ENCODE measurements at regions not wholly inside any gene's neighbourhood (a gene's known extent, or its start where the extent isn't known, plus 50 kb on each side); places are given as distances from the start of the nearest gene placed in this dataset.

- TF ChIP-seq POLR2AphosphoS5 (IDR thresholded peaks at IDR 0.05; ENCODE audit: low read depth, low read length) (no peak), REST (IDR thresholded peaks at IDR 0.05; ENCODE audit: insufficient read depth in 1 of 2, low read depth in 2 of 2, low read length in 2 of 2) (no peak), TAF1 (IDR thresholded peaks at IDR 0.05; ENCODE audit: borderline replicate concordance, insufficient read depth, low read length) (no peak), SIN3A (IDR thresholded peaks at IDR 0.05; ENCODE audit: borderline replicate concordance, insufficient read depth, low read length) (no peak)
Observed at GRCh38 chr4:115780268-115780667, 666.8 kb upstream of the NDST4 start.

Data from PFSK-1 (cell line).